ENCODE measurements at regions not wholly inside any gene's neighbourhood (a gene's known extent, or its start where the extent isn't known, plus 50 kb on each side); places are given as distances from the start of the nearest gene placed in this dataset.

DNA sequence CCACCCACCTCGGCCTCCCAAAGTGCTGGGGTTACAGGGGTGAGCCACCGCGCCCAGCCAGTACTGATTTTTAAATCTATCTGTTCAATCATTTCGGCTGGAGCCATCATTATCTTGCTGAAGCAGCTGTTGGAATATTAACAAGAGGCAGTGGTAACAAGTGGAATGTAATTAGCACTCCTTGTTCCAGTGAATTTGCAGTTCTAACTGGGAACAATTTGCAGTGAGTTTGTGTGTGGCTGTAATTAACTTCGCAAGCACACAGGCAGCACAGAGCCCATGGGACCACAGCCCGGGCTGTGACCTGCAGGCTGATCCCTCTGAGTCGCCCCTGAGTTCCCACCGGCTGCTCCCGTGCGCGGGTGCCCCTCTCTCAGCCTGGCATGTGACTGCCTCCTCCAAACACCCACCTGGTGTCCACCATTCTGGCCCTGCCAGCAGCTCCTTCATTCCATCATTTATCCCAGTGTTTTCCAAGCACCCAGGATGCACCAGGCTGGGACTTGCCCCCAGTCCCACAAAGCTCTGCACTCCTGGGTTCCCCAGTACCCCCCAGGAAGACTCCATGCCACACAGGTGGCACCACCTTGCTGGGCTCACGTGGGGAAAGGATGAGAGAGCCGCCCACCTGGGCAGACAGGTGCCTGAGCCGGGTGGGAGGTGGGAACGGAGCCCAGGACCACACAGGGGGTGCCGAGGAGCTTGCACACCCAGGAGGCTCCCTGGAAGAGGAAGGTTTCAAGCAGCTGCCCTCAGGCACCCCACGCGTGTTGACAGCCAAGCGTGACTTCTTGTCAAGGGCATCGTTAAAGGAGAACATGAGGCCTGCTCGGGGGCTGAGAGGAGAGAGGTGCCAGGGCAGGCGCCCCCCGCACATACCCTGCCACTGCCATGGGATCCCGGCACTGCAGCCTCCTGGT lies 75.2 kb downstream of the YTHDF1 start:
- CTCF ChIA-PET = no interaction called here
- no TSS peak for BruUV-seq (replicated peaks)
- no peak overlapping the region for H3K4me3 ChIP-seq (ENCODE audit: low read depth, low read length, poor library complexity, severe bottlenecking)
- H3K27me3 ChIP-seq (replicated peaks; ENCODE audit: insufficient read depth, low read depth, low read length, poor library complexity) = peaks cover 86% of the 10 kb centered on the region
- no peaks in the 10 kb centered on the region for H3K9me3 ChIP-seq (ENCODE audit: low read depth, low read length, poor library complexity, severe bottlenecking)
- DNase-seq (ENCODE audit: low spot score) = no peak
- no peaks in the 10 kb centered on the region for H3K36me3 ChIP-seq (ENCODE audit: insufficient read depth, low read length, poor library complexity, severe bottlenecking)
- POLR2A ChIA-PET (ENCODE audit: low non-redundant PET) = no interaction called here
- no peak overlapping the region for H3K27ac ChIP-seq (ENCODE audit: low read depth, low read length, poor library complexity, severe bottlenecking)
- no peaks in the 10 kb centered on the region for H3K4me1 ChIP-seq (ENCODE audit: insufficient read depth, low read length, poor library complexity, severe bottlenecking)
- TF ChIP-seq, protein P1, sequence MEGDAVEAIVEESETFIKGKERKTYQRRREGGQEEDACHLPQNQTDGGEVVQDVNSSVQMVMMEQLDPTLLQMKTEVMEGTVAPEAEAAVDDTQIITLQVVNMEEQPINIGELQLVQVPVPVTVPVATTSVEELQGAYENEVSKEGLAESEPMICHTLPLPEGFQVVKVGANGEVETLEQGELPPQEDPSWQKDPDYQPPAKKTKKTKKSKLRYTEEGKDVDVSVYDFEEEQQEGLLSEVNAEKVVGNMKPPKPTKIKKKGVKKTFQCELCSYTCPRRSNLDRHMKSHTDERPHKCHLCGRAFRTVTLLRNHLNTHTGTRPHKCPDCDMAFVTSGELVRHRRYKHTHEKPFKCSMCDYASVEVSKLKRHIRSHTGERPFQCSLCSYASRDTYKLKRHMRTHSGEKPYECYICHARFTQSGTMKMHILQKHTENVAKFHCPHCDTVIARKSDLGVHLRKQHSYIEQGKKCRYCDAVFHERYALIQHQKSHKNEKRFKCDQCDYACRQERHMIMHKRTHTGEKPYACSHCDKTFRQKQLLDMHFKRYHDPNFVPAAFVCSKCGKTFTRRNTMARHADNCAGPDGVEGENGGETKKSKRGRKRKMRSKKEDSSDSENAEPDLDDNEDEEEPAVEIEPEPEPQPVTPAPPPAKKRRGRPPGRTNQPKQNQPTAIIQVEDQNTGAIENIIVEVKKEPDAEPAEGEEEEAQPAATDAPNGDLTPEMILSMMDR (conservative IDR thresholded peaks at IDR 0.05; ENCODE audit: low read depth, low read length) = no peak
- intact Hi-C loops (cut with micrococcal nuclease; ENCODE audit: unreplicated experiment) = no loop called here

DNA sequence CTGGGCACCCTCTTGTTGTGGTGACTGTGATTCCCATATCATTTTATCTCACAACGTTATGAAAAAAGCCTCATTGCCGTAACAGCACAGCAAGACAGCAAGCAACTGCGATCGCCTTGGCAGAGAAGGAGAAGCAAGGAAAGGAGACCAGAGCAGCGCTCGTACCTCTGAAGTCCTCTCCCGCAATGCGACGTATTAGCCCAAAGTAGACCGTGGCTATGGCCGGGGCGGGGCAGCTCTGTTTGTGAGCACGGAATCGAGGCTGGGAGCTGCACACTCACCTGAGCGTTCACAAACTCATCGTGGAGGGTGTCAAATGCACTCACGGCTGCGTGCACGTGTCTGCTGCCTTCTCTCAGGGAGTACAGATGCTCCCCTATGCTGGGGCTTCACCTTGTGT lies 76.1 kb downstream of the YTHDF1 start:
- intact Hi-C loops (cut with micrococcal nuclease; ENCODE audit: unreplicated experiment) = no loop called here
- Histone ChIP-seq H3K36me3 (ENCODE audit: insufficient read depth, low read length, poor library complexity, severe bottlenecking) (no peaks in the 10 kb centered on the region), H3K27me3 (replicated peaks; ENCODE audit: insufficient read depth, low read depth, low read length, poor library complexity) (peaks cover 77% of the 10 kb centered on the region), H3K27ac (ENCODE audit: low read depth, low read length, poor library complexity, severe bottlenecking) (no peak overlapping the region), H3K4me1 (ENCODE audit: insufficient read depth, low read length, poor library complexity, severe bottlenecking) (no peaks in the 10 kb centered on the region), H3K9me3 (ENCODE audit: low read depth, low read length, poor library complexity, severe bottlenecking) (no peaks in the 10 kb centered on the region), H3K4me3 (ENCODE audit: low read depth, low read length, poor library complexity, severe bottlenecking) (no peak overlapping the region)
- POLR2A ChIA-PET (ENCODE audit: low non-redundant PET) = no interaction called here
- no peak for DNase-seq (ENCODE audit: low spot score)
- BruUV-seq (replicated peaks) = no TSS peak
- CTCF ChIA-PET = no interaction called here
- no peak for TF ChIP-seq EZH2 (IDR thresholded peaks at IDR 0.05; ENCODE audit: borderline replicate concordance, low read depth, low read length, poor library complexity, severe bottlenecking)
- TF ChIP-seq, protein P1 (conservative IDR thresholded peaks at IDR 0.05; ENCODE audit: low read depth, low read length) = no peak

DNA sequence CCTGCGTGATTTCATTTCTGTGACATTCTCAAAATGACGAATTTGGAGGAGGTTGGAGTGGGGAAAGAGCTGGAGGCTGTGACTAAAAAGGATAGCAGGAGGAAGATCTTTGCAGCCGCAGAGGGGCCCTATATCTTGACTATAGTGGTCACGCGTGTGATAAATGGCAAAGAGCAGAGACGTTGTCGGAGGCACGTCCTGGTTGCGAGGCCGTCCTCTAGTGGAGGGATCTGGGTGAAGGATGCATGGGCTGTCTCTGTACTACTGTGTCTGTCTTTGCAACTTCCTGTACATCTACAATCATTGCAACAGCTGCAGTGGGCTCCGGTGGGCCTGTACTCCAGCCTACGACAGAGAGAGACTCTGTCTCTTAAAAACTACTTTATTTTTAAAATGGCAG lies 76.6 kb downstream of the YTHDF1 start:
- BruUV-seq (replicated peaks) = no TSS peak
- no peaks in the 10 kb centered on the region for H3K9me3 ChIP-seq (ENCODE audit: low read depth, low read length, poor library complexity, severe bottlenecking)
- peaks cover 72% of the 10 kb centered on the region for H3K27me3 ChIP-seq (replicated peaks; ENCODE audit: insufficient read depth, low read depth, low read length, poor library complexity)
- CTCF ChIA-PET = no interaction called here
- POLR2A ChIA-PET (ENCODE audit: low non-redundant PET) = no interaction called here
- no peaks in the 10 kb centered on the region for H3K4me1 ChIP-seq (ENCODE audit: insufficient read depth, low read length, poor library complexity, severe bottlenecking)
- DNase-seq (ENCODE audit: low spot score) = no peak
- intact Hi-C loops (cut with micrococcal nuclease; ENCODE audit: unreplicated experiment) = no loop called here
- no peak for TF ChIP-seq EZH2 (IDR thresholded peaks at IDR 0.05; ENCODE audit: borderline replicate concordance, low read depth, low read length, poor library complexity, severe bottlenecking)
- TF ChIP-seq, protein P1 (conservative IDR thresholded peaks at IDR 0.05; ENCODE audit: low read depth, low read length) = no peak
- H3K4me3 ChIP-seq (ENCODE audit: low read depth, low read length, poor library complexity, severe bottlenecking) = no peak overlapping the region
- H3K27ac ChIP-seq (ENCODE audit: low read depth, low read length, poor library complexity, severe bottlenecking) = no peak overlapping the region
- H3K36me3 ChIP-seq (ENCODE audit: insufficient read depth, low read length, poor library complexity, severe bottlenecking) = no peaks in the 10 kb centered on the region

All from A673 (cell line).